ENCODE measurements at regions not wholly inside any gene's neighbourhood (a gene's known extent, or its start where the extent isn't known, plus 50 kb on each side); places are given as distances from the start of the nearest gene placed in this dataset.

DNA sequence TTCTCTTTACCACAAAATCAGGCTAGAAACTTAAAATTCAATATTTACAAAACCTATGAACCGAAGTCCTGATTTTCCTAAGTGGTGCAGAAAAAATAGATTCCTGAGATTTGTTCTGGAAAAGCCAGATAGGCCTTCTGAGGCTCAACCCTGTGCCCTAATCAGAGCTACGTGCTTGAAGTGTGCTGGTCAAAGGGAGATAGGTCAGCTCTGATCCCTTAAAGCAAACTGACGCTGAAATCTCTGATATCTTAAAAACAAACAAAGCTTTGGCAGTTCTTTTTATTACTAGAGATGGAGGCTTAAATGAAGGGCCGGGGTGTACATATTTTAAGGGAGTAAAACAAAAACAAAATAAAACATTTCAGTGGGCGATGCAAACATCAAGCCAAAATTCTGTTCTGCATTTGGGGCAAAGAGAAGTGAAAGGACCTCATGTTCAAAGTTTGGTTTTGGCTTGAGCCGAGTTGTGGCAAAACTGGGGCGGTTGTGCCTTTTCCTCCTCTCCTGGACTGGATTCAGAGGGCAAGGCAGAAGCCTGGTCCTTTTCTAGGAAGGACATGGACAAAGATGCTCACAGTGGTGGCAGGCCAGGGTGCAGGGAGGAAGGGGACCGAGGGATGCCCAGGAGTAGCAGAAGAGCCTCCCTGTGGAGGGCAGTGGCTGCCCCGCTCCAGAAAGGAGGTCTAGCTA lies 295.0 kb downstream of the CDCA7 start:
- no peak for DNase-seq

- DNase-seq: no peak
Observed at GRCh38 chr2:173651891-173652290, 297.2 kb downstream of the CDCA7 start.

GRCh38 chr2:173652311-173652710 lies 297.6 kb downstream of the CDCA7 start:
- DNase-seq: no peak

GRCh38 chr2:173652767-173653431 lies 298.2 kb downstream of the CDCA7 start:
- DNase-seq: peak; percentile 16 to 23

- no peak for DNase-seq
Observed at GRCh38 chr2:173653432-173653805, 298.7 kb downstream of the CDCA7 start.

DNA sequence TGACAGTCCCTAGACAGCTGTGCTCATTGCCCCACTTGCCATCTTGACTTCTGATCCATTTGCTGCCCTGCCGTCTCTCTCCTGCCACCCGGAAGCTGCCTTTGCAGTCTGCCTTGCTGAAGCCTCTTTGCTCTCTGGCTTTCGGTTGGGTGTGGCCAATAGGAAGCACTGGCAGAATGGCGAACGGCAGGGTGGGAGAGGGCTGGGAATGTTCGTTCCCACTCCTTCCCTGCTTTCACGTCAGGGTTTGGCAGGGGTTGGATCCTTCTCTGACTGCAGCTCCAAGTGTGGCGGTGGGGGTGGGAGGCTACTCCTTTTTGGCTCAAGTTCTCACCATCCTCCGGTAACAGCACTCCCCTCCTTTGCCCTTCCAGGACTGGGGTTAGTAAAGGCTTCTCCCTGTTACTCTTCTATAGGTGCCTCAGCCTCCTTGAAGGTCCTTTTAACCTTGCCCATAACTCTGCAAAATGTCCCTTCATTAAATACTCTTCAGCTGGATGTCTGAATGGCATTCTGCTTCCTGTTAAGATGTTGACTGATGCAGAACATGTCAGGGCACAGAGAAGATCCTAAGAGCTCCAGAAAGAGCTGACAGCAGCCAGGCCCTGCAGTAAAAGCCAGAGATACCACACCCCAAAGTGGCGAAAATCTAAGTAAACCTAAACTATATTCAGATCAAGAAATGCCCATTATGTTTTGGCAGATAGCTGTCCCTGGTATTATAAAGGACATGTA lies 299.7 kb downstream of the CDCA7 start:
- DNase-seq: no peak

DNA sequence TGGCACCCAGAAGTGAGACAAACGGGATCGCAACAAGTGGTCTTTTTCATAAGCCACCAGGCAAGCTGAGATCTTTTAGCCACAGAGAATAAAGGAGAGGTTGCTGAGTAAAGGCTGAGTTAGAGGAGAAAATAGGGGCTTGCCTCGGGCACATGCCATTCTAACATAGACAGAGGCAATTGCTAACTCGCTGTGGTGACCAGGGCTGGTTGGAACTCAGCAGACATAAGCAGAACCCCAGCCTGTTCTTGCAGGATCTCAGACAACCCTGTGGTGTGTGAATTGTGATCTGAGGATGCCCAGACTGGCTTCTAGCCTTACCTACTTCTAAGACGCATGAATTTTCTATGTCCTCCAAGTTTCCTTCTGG lies 300.2 kb downstream of the CDCA7 start:
- DNase-seq: no peak

GRCh38 chr2:173656086-173656485 lies 301.4 kb downstream of the CDCA7 start:
- no peak for DNase-seq

DNA sequence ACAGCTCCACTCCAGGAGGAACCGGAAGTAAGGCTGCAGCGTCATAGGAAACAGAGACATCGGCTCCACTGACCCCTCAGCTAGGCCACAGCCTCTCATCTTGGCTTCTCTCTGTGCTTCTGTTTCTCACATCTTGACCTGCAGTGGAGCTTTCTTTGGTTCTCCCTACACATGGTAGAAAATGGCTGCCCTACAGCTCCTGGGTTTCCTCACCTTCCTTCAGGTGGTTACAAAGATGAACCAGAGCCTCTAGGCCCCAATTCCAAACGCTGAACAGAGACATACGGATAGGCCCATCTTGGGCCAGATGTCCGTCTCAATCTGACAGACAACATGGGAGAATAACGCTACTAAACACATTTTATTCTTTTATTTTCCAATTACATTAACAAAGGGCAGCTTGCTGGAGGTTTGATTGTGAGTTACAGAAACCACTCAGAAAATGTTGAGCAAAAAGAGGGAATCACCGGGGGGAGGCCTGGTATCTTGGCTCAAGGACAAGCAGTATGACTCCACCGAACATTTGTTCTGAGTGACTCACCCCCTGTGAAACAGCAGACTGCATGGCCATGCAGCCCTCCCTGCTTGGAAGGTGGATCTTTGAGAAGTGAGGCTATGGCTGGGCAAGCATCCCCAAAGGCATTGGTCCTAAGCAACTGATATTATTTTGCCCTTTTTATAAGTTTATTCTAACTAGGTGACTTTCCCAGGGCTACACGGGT lies 303.5 kb downstream of the CDCA7 start:
- DNase-seq: no peak

- DNase-seq: no peak
Observed at GRCh38 chr2:173658946-173659371, 304.3 kb downstream of the CDCA7 start.

- DNase-seq: no peak
Observed at GRCh38 chr2:173659509-173659908, 304.8 kb downstream of the CDCA7 start.

DNA sequence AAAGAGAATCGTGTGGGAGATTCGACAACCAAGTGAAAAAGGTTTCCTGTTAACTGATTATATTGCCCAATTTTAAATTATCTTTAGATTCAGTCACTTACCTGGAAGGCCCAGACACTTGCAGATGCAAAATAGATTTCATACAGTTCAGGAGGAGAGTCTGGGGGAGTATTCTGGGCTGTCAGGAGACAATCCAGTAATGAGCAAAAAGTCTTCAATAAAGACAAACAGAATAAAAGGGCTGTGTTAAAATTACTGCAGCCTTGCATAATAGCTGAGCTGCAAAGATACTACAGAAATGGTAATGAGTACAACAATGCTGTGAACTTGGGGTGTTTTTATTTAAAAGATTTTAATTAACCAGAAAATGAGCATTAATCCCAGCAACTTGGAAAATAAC lies 303.6 kb downstream of the SP3 start:
- no peak for DNase-seq

GRCh38 chr2:173663353-173663752 lies 301.8 kb downstream of the SP3 start:
- DNase-seq: no peak

- DNase-seq: no peak
Observed at GRCh38 chr2:173663835-173664512, 301.2 kb downstream of the SP3 start.

GRCh38 chr2:173664513-173664910 lies 300.7 kb downstream of the SP3 start:
- no peak for DNase-seq

DNA sequence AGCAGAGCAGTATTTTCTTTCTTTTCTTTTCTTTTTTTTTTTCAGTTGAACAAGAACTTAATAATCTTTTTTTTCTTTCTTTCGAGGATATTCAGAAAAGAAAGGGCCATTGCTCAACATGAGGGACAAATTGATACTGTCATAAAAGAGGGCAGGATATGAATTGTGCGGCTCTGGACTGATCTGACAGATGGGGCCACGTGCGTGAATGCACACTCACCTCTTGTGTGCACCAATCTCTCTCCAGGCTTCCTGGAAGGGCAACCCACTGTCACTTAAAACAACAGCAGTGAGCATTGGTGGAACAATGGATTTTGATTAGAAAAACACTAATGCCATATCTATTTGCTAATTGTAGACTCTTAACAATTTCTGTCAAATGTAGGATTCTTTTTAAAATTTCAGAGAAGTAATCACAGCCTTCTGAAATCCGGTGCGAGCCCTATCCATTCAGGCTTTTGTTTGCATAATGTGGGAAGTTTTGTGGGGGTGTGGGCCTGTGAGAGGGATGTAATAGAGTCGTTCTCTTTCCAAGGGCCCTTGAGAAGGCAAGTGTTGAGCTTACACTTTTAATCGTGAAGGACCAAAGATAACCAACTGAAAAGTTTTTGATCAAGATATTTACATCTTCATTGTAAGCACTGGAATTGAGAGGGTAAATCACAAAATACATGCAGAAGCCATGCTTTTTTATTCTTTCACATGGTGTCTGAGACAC lies 298.8 kb downstream of the SP3 start:
- DNase-seq: no peak

- no peak for DNase-seq
Observed at GRCh38 chr2:173667014-173667413, 298.2 kb downstream of the SP3 start.

GRCh38 chr2:173667415-173667814 lies 297.8 kb downstream of the SP3 start:
- no peak for DNase-seq

- DNase-seq: no peak
Observed at GRCh38 chr2:173669271-173669853, 295.8 kb downstream of the SP3 start.

GRCh38 chr2:173669888-173670287 lies 295.3 kb downstream of the SP3 start:
- DNase-seq: no peak

DNA sequence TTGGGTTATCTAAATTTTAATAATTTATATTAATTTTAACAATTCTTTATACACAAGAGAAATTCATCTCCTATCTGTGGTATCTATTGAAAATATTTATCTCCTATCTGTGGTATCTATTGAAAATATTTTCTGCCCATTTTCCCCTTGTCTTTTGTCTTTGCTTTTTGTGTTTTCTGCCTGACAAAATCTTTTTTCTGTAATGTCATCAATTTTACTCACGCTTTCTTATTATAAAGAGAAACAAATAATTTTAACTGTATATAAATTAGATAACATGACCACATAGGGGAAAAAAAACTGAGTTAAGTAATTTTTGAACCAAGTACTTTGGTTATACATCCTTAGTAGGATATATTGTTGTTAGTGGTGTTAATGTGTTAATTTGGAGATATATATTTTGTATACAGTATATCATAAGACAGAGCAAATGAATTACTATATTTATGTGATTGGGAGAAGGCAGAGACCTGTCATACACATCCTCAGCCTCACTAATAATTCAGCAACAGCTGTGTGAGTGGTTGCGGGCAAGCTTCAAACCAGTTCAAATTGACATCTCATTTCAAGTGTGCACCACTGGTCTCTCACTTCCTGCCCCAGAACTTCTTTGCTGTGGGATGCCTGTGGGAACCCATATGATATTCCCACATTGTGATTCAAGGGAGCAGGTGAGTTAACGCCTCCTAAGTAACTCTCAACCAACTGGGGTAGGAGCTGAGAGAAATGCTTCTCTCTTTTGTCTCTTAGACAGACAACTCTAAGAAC lies 292.4 kb downstream of the SP3 start:
- DNase-seq: no peak

All from NCI-H2081 (cell line).